Hepatocyte (in vitro differentiated cells): ENCODE measurements at regions not wholly inside any gene's neighbourhood (a gene's known extent, or its start where the extent isn't known, plus 50 kb on each side); places are given as distances from the start of the nearest gene placed in this dataset.

Experiments
- DNase-seq: peaks from one replicate; pipeline ENCODE4 v3.0.0-alpha.2; 2016; ENCODE audit warnings: low spot score
- H2AFZ ChIP-seq: fragments of 200-600 bp; sonication (generic); 2 replicates; pipeline ENCODE4 v1.6.0; 2016; ENCODE audit warnings: antibody characterized with exemption, mild to moderate bottlenecking
- H3K27ac ChIP-seq: fragments of 200-600 bp; sonication (generic); 2 replicates; pipeline ENCODE4 v1.5.1; 2016; ENCODE audit warnings: mild to moderate bottlenecking
- H3K27me3 ChIP-seq: fragments of 200-600 bp; sonication (generic); 2 replicates; pipeline ENCODE4 v1.6.1; 2016
- H3K36me3 ChIP-seq: fragments of 200-600 bp; sonication (generic); replicated peaks from 2 replicates; pipeline ENCODE4 v1.5.1; 2016; ENCODE audit warnings: low read depth; ENCODE audit not compliant: insufficient read depth
- H3K4me1 ChIP-seq: fragments of 200-600 bp; sonication (generic); 2 replicates; pipeline ENCODE4 v1.5.1; 2016; ENCODE audit warnings: mild to moderate bottlenecking, moderate library complexity; ENCODE audit not compliant: insufficient read depth
- H3K4me2 ChIP-seq: fragments of 200-600 bp; sonication (generic); 2 replicates; pipeline ENCODE4 v1.6.0; 2016
- H3K4me3 ChIP-seq: fragments of 200-600 bp; sonication (generic); 2 replicates; pipeline ENCODE4 v1.5.1; 2016; ENCODE audit warnings: mild to moderate bottlenecking
- H3K79me2 ChIP-seq: fragments of 200-600 bp; sonication (generic); 2 replicates; pipeline ENCODE4 v1.6.0; 2017; ENCODE audit warnings: mild to moderate bottlenecking
- H3K9me2 ChIP-seq: fragments of 200-600 bp; sonication (generic); replicated peaks from 2 replicates; pipeline ENCODE4 v1.6.0; 2017; ENCODE audit warnings: mild to moderate bottlenecking; ENCODE audit not compliant: insufficient read depth
- H3K9me3 ChIP-seq: fragments of 200-600 bp; sonication (generic); 2 replicates; pipeline ENCODE4 v1.5.1; 2016; ENCODE audit warnings: low read depth, mild to moderate bottlenecking
- H4K20me1 ChIP-seq: fragments of 200-600 bp; sonication (generic); 2 replicates; pipeline ENCODE4 v1.6.0; 2016; ENCODE audit warnings: mild to moderate bottlenecking; ENCODE audit not compliant: insufficient read depth, poor library complexity, severe bottlenecking
- CTCF ChIP-seq: fragments of 200-600 bp; sonication (generic); IDR thresholded peaks from 2 replicates; pipeline ENCODE4 v1.5.1; 2016; ENCODE audit warnings: antibody characterized with exemption, mild to moderate bottlenecking; ENCODE audit not compliant: poor library complexity
- EZH2 ChIP-seq: fragments of 200-600 bp; sonication (generic); IDR thresholded peaks from 2 replicates; pipeline ENCODE4 v1.6.1; 2016; ENCODE audit warnings: antibody characterized with exemption, mild to moderate bottlenecking, borderline replicate concordance
- EZH2phosphoT487 ChIP-seq: fragments of 200-600 bp; sonication (generic); IDR thresholded peaks from one replicate; pipeline ENCODE4 v1.6.1; 2018; ENCODE audit warnings: antibody characterized with exemption, mild to moderate bottlenecking, low read depth, moderate library complexity; ENCODE audit not compliant: unreplicated experiment, severe bottlenecking
- WGBS: methylation state at CpG from one replicate; pipeline ENCODE4 v1.1.6; 2016; ENCODE audit warnings: low lambda C conversion rate; ENCODE audit errors: missing lambda C conversion rate; 5-methylcytosine and 5-hydroxymethylcytosine counted together

- Histone ChIP-seq H4K20me1 (no peaks in the 10 kb centered on the region), H3K27me3 (no peaks in the 10 kb centered on the region), H3K4me3 (no peak overlapping the region), H3K4me1 (peaks cover 5% of the 10 kb centered on the region), H3K9me3 (no peaks in the 10 kb centered on the region), H2AFZ (no peak overlapping the region), H3K9me2 (no peaks in the 10 kb centered on the region), H3K27ac (no peak overlapping the region), H3K79me2 (no peaks in the 10 kb centered on the region), H3K4me2 (no peak overlapping the region), H3K36me3 (no peaks in the 10 kb centered on the region)
- TF ChIP-seq EZH2: no peak
- no peak for TF ChIP-seq CTCF
- TF ChIP-seq EZH2phosphoT487: no peak
- no peak for DNase-seq
- 86% methylated on average over 4 of the region's 4 CpGs for WGBS
Observed at GRCh38 chr9:91066856-91067255, 265.2 kb downstream of the SYK start.

GRCh38 chr9:91067306-91067860, 265.8 kb downstream of the SYK start:
- no peak overlapping the region for H2AFZ ChIP-seq
- H3K79me2 ChIP-seq: no peaks in the 10 kb centered on the region
- no peaks in the 10 kb centered on the region for H4K20me1 ChIP-seq
- H3K9me3 ChIP-seq: no peaks in the 10 kb centered on the region
- no peak for DNase-seq
- TF ChIP-seq EZH2phosphoT487 (no peak), CTCF (no peak), EZH2 (no peak)
- H3K27me3 ChIP-seq: no peaks in the 10 kb centered on the region
- 94% methylated on average over 4 of the region's 4 CpGs for WGBS
- H3K27ac ChIP-seq: no peak overlapping the region
- H3K9me2 ChIP-seq: no peaks in the 10 kb centered on the region
- no peak overlapping the region for H3K4me2 ChIP-seq
- no peak overlapping the region for H3K4me3 ChIP-seq
- no peaks in the 10 kb centered on the region for H3K36me3 ChIP-seq
- peaks cover 9% of the 10 kb centered on the region for H3K4me1 ChIP-seq

- TF ChIP-seq EZH2phosphoT487 (no peak), CTCF (no peak), EZH2 (no peak)
- peak; percentile 16 for DNase-seq
- Histone ChIP-seq H3K79me2 (no peaks in the 10 kb centered on the region), H3K9me3 (no peaks in the 10 kb centered on the region), H3K4me2 (no peak overlapping the region), H3K9me2 (no peaks in the 10 kb centered on the region), H3K36me3 (no peaks in the 10 kb centered on the region), H3K27me3 (no peaks in the 10 kb centered on the region), H2AFZ (no peak overlapping the region), H3K4me1 (peaks cover 9% of the 10 kb centered on the region), H3K27ac (peak overlapping the region; percentile 20), H3K4me3 (no peak overlapping the region), H4K20me1 (no peaks in the 10 kb centered on the region)
- 82% methylated on average over 17 of the region's 17 CpGs for WGBS
Observed at GRCh38 chr9:91071184-91071990, 269.8 kb downstream of the SYK start.
